ENCODE measurements at regions not wholly inside any gene's neighbourhood (a gene's known extent, or its start where the extent isn't known, plus 50 kb on each side); places are given as distances from the start of the nearest gene placed in this dataset.

DNA sequence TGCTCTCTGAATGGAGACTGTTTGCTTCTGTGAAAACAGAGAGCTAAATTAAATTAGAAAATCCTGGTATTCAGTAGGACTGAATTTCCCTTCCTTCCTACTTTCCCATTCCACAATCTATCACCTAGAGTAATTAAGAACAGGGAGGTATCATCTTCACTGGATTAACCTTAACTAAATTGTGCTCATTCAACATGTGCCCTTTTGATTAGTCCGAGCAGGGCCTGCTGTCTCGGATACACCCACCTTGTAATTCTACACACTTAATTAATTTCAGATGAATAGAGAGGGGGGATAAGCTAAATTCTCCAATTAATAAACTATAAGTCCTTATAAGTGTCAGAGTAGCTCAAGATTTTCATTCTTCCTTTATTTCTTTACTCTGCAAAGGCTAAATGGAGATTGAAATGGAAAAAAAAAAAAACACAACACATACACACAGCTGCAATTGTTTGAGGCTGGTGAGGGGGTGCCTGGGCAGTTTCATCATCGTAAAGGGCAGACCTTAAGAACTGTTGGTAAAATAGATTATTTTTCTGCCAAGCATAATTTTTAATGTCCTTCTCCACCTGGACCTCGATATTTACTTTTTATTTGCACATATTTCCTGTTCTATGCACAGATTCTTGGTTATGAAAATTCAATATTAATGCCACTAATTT is 157.1 kb upstream of the SIX2 start:
- TF ChIP-seq POLR2A (IDR thresholded peaks at IDR 0.05): no peak
- TF ChIP-seq, protein P1, sequence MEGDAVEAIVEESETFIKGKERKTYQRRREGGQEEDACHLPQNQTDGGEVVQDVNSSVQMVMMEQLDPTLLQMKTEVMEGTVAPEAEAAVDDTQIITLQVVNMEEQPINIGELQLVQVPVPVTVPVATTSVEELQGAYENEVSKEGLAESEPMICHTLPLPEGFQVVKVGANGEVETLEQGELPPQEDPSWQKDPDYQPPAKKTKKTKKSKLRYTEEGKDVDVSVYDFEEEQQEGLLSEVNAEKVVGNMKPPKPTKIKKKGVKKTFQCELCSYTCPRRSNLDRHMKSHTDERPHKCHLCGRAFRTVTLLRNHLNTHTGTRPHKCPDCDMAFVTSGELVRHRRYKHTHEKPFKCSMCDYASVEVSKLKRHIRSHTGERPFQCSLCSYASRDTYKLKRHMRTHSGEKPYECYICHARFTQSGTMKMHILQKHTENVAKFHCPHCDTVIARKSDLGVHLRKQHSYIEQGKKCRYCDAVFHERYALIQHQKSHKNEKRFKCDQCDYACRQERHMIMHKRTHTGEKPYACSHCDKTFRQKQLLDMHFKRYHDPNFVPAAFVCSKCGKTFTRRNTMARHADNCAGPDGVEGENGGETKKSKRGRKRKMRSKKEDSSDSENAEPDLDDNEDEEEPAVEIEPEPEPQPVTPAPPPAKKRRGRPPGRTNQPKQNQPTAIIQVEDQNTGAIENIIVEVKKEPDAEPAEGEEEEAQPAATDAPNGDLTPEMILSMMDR (IDR thresholded peaks at IDR 0.05): no peak

Data from testis (tissue), 2 donors.